ENCODE measurements at regions not wholly inside any gene's neighbourhood (a gene's known extent, or its start where the extent isn't known, plus 50 kb on each side); places are given as distances from the start of the nearest gene placed in this dataset. TPM values are rescaled to one million over a fixed set of nuclear protein-coding genes. Genes with fewer than 3 reads are reported as not detected.
"Not testable (repeated sequence)": the region's sequence is repeated elsewhere in the genome, so short reads cannot be mapped to it uniquely, and the experiment has no call there.

- H3K27me3 Mint-ChIP-seq = peaks cover 27% of the 10 kb centered on the region
- H3K4me1 Mint-ChIP-seq = no peaks in the 10 kb centered on the region
- no peaks in the 10 kb centered on the region for H3K36me3 Mint-ChIP-seq (ENCODE audit: low read depth)
- ChIA-PET CTCF (no interaction called here), POLR2A (no interaction called here)
- no peak overlapping the region for H3K27ac Mint-ChIP-seq
- no peaks in the 10 kb centered on the region for H3K9me3 Mint-ChIP-seq (ENCODE audit: low read depth)
- no peak overlapping the region for H3K4me3 Mint-ChIP-seq
- intact Hi-C loops (cut with DNase I, micrococcal nuclease) = no loop called here
- ATAC-seq = no peak
- DNase-seq = no peak
Observed at GRCh38 chrX:2554891-2555290, 54.1 kb upstream of the DHRSX start.

GRCh38 chrX:2554066-2554465 is 53.3 kb upstream of the DHRSX start:
- H3K4me1 Mint-ChIP-seq; CTCF ChIA-PET; H3K9me3 Mint-ChIP-seq (ENCODE audit: low read depth); ATAC-seq; H3K27ac Mint-ChIP-seq; DNase-seq; H3K4me3 Mint-ChIP-seq; H3K36me3 Mint-ChIP-seq (ENCODE audit: low read depth); POLR2A ChIA-PET; intact Hi-C loops (cut with DNase I, micrococcal nuclease): not testable (repeated sequence)
- peaks cover 26% of the 10 kb centered on the region for H3K27me3 Mint-ChIP-seq

GRCh38 chrX:2552621-2553201 is 51.9 kb upstream of the DHRSX start:
- no peaks in the 10 kb centered on the region for H3K4me1 Mint-ChIP-seq
- H3K27ac Mint-ChIP-seq = no peak overlapping the region
- CTCF ChIA-PET = no interaction called here
- intact Hi-C loops (cut with DNase I, micrococcal nuclease) = no loop called here
- H3K4me3 Mint-ChIP-seq = no peak overlapping the region
- DNase-seq (no peak), ATAC-seq (no peak)
- H3K36me3 Mint-ChIP-seq (ENCODE audit: low read depth) = no peaks in the 10 kb centered on the region
- H3K27me3 Mint-ChIP-seq = peaks cover 25% of the 10 kb centered on the region
- POLR2A ChIA-PET = no interaction called here
- H3K9me3 Mint-ChIP-seq (ENCODE audit: low read depth) = no peaks in the 10 kb centered on the region

GRCh38 chrX:2550328-2551020 is 49.7 kb upstream of the DHRSX start:
- ChIA-PET CTCF (no interaction called here), POLR2A (no interaction called here)
- no peak overlapping the region for H3K27ac Mint-ChIP-seq
- intact Hi-C loops (cut with DNase I, micrococcal nuclease) = no loop called here
- DNase-seq (no peak), ATAC-seq (no peak)
- peaks cover 3% of the 10 kb centered on the region for H3K9me3 Mint-ChIP-seq (ENCODE audit: low read depth)
- H3K4me3 Mint-ChIP-seq = no peak overlapping the region
- H3K36me3 Mint-ChIP-seq (ENCODE audit: low read depth) = no peaks in the 10 kb centered on the region
- H3K4me1 Mint-ChIP-seq = no peaks in the 10 kb centered on the region
- H3K27me3 Mint-ChIP-seq = peaks cover 14% of the 10 kb centered on the region

Small RNA genes lying in the stretch of these regions (microRNA-seq; reads per million reads assigned to microRNA genes)
- not detected for gene MIR6089 (ENCODE audit: borderline replicate concordance)
